WTC11 (cell line): ENCODE measurements at regions not wholly inside any gene's neighbourhood (a gene's known extent, or its start where the extent isn't known, plus 50 kb on each side); places are given as distances from the start of the nearest gene placed in this dataset.
A peak's percentile ranks its signal among the peaks of the same experiment; 100 is the strongest.
"Not testable (repeated sequence)": the region's sequence is repeated elsewhere in the genome, so short reads cannot be mapped to it uniquely, and the experiment has no call there.

Experiments
- ATAC-seq: fragments of 200-7000 bp; cut with Tn5 transposase; 2 replicates; pipeline ENCODE4 v1.10.0; 2021; ENCODE audit warnings: mild to moderate bottlenecking, moderate library complexity
- CTCF ChIA-PET: fragments of 300-600 bp; sonication (Branson Sonifier 250); formaldehyde crosslinking; loops from one replicate; lab custom pipeline; 2021; ENCODE audit warnings: antibody characterized with exemption; lab: Charles Lee
- POLR2A ChIA-PET: fragments of 350-600 bp; sonication (Branson Sonifier 250); formaldehyde crosslinking; loops from one replicate; lab custom pipeline; 2021; ENCODE audit warnings: antibody characterized with exemption; lab: Charles Lee
- DNase-seq: peaks from one replicate; pipeline ENCODE4 v3.0.0; 2021; ENCODE audit warnings: low spot score
- H3K27ac Mint-ChIP-seq: 2 replicates; pipeline ENCODE4 v1.8.0; 2021; ENCODE audit warnings: mixed read lengths
- H3K27me3 Mint-ChIP-seq: 2 replicates; pipeline ENCODE4 v1.8.0; 2021; ENCODE audit warnings: low read depth, mild to moderate bottlenecking, moderate library complexity, mixed read lengths
- H3K36me3 Mint-ChIP-seq: 2 replicates; pipeline ENCODE4 v1.8.0; 2021; ENCODE audit warnings: mixed read lengths
- H3K4me1 Mint-ChIP-seq: 2 replicates; pipeline ENCODE4 v1.8.0; 2022; ENCODE audit warnings: mixed read lengths
- H3K4me3 Mint-ChIP-seq: 2 replicates; pipeline ENCODE4 v1.8.0; 2021; ENCODE audit warnings: mild to moderate bottlenecking, moderate library complexity, mixed read lengths
- H3K9me3 Mint-ChIP-seq: 2 replicates; pipeline ENCODE4 v1.8.0; 2021; ENCODE audit warnings: mixed read lengths

DNA sequence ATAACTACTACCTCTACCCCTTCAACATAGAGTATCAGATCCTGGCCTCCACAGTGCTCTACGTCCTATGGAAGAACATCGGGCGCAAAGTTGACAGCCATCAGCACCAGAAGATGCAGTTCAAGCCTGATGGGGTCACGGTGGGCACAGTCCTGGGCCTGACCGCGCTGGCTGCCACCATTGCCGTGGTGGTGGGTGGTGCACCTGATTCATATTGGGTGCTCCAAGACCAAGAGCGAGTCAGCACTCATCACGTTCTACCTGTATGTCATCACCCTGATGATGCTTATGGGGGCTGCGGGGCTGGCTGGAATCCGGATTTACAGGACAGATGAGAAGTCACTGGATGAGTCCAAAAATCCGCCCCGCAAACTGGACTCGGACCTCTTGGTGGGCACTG lies 846.4 kb downstream of the RPIA start:
- H3K9me3 Mint-ChIP-seq, CTCF ChIA-PET, H3K36me3 Mint-ChIP-seq, ATAC-seq, H3K4me3 Mint-ChIP-seq, H3K27me3 Mint-ChIP-seq, DNase-seq, H3K27ac Mint-ChIP-seq, H3K4me1 Mint-ChIP-seq, POLR2A ChIA-PET: not testable (repeated sequence)

DNA sequence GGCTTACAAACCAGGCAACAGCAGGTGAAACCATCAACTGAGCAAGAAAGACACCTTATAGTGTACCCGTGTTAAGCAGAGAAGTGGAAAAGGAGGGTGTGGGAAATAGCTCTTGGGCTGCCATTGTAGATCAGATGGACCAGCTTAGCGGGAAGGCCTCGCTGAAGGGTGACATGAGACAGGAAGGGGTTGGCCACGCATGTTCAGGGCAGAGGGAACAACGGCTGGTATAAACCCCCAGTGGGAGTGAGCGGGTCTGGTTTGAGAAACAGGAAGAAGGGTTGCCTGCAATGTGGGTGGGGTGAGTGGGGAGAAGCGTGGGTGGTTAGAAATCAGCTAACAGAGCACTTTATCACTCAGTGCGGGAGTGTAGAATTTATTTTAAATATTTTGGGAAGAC lies 852.6 kb downstream of the RPIA start:
- H3K9me3 Mint-ChIP-seq, CTCF ChIA-PET, DNase-seq, H3K27me3 Mint-ChIP-seq, ATAC-seq, POLR2A ChIA-PET, H3K36me3 Mint-ChIP-seq, H3K4me1 Mint-ChIP-seq, H3K27ac Mint-ChIP-seq, H3K4me3 Mint-ChIP-seq: not testable (repeated sequence)

DNA sequence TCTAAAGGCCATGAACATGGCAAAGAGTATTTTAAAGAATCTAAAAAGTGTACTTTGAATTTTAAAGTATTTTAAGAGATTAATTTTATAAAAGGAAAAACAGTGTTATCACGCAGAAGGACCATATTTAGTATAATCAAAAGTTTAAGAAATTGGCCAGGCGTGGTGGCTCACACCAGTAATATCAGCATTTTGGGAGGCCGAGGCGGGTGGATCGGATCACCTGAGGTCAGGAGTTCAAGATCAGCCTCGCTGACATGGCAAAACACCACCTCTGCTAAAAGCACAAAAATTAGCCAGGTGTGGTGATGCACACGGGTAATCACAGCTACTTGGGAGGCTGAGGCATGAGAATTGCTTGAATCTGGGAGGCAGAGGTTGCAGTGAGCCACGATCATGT lies 887.7 kb downstream of the RPIA start:
- H3K4me3 Mint-ChIP-seq, DNase-seq, CTCF ChIA-PET, H3K27ac Mint-ChIP-seq, H3K9me3 Mint-ChIP-seq, H3K27me3 Mint-ChIP-seq, H3K4me1 Mint-ChIP-seq, H3K36me3 Mint-ChIP-seq, ATAC-seq, POLR2A ChIA-PET: not testable (repeated sequence)

DNA sequence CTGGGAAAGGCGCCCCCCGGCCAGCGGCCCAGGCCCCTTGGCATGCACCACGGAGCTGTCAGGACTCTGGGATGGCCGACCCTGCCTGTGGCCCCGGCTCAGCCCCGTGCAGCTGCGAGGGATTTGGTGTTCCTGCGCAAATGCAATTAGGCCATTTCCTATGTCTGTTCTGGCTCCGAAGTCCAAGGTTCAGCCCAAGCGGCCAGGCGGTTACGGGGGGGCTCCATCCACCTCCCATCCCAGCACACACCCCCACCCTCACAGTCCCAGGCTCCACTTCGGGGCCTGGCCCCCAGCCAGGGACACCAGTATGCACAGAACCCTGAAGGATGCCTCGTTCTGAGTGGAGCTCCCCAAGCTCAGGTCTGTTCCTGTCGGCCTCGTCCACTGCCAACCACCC lies 891.3 kb downstream of the RPIA start:
- ATAC-seq, POLR2A ChIA-PET, H3K9me3 Mint-ChIP-seq, H3K4me1 Mint-ChIP-seq, DNase-seq, H3K36me3 Mint-ChIP-seq, H3K27me3 Mint-ChIP-seq, H3K4me3 Mint-ChIP-seq, H3K27ac Mint-ChIP-seq, CTCF ChIA-PET: not testable (repeated sequence)

DNA sequence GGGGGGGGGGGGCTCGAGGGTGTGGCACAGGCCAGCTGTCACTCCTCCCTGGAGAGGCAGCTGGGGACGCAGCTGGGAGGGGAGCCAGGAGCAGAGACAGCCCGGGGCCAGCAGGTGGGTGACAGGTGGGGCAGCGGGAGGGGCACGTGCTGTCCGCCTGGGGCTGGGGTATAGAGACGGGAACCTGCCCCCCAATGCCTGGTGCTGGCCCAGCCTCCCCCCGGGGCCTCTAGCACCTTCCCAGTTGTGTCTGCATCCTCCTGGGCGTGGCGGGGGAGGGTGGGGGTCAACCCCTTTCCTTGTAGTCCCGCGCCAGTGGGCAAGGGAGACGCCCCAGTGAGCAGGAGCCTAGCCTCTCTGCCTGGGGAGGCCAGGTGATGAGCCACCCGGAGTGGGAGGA lies 892.6 kb downstream of the RPIA start:
- ATAC-seq, H3K9me3 Mint-ChIP-seq, H3K27ac Mint-ChIP-seq, H3K4me1 Mint-ChIP-seq, DNase-seq, H3K36me3 Mint-ChIP-seq, POLR2A ChIA-PET, H3K27me3 Mint-ChIP-seq, H3K4me3 Mint-ChIP-seq, CTCF ChIA-PET: not testable (repeated sequence)

DNA sequence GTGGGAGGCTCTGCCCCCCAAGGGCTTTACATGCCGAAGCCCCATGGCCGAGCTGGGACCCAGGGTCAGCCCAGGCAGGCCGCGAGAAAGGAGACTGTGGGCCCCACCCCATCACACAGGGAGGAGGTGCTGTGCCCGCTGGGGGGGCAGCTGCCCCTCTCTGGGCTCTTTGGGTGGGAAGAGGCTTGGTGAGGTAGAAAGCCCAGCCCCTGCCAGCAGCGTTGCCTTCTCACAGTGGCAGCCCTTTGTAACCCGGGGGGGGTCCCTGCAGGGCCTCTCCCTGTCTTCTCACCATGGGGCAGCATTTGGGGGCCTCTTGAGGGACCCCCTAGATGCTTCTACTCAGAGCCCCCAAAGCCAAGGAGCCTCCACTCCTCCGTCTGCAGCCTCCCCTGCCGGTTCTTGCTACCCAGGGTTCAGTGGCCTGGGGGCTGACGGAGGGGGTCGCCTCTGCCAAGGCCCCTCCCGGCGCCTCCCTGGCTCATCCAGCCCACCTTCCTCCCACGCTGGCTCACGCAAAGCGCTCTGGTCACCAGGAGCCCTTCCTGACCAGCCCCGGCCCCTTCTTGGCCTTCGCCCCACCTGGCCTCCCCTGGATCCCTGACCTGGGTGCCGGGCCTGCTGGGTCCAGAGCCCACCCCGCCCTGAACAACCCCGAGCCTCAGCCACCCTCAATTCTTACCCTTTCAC lies 893.5 kb downstream of the RPIA start:
- CTCF ChIA-PET, H3K4me3 Mint-ChIP-seq: not testable (repeated sequence)

DNA sequence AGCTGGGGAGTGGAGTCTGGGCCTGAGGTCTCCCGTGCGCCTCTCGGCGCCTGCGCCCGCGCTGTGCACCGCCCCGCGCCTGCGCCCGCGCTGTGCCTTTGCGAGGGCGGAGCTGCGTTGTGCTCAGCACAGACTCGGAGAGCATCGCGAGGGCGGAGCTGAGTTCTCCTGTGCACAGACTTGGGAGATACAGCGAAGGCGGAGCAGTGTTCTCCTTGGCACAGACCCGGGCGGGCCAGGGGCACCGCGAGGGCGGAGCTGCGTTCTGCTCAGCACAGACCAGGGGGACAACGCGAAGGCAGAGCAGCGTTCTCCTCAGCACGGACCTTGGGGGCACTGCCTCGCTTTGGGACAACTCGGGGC lies 894.1 kb downstream of the RPIA start:
- H3K4me1 Mint-ChIP-seq, CTCF ChIA-PET, H3K27ac Mint-ChIP-seq, H3K9me3 Mint-ChIP-seq, POLR2A ChIA-PET, DNase-seq, H3K36me3 Mint-ChIP-seq, ATAC-seq, H3K27me3 Mint-ChIP-seq: not testable (repeated sequence)
- peak overlapping the region; percentile 45; the same call in 1 of the 2 replicates for H3K4me3 Mint-ChIP-seq

More for the DNA sequence above, 893.5 kb downstream of the RPIA start:
- POLR2A ChIA-PET, H3K27me3 Mint-ChIP-seq, H3K36me3 Mint-ChIP-seq, H3K4me1 Mint-ChIP-seq, H3K27ac Mint-ChIP-seq, H3K9me3 Mint-ChIP-seq, ATAC-seq, DNase-seq: not testable (repeated sequence)

DNA sequence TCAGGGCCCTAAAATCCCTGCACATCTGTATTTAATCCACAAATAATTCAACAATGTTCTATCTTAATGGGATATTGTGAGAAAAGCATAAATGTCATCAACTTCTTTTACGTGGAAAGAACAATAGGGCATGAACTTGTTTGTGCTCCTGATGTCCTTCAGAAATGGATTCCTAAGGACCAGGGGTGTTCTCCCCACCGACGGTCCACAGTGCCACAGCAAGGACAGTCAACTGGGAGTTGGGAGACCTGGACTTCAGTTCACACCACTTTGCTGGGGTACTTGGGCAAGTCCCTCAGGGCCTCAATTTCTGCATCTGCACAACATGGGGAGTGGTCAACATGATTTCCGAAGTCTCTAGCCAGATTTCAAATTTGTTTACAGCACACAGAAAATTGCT lies 908.4 kb downstream of the RPIA start:
- CTCF ChIA-PET, DNase-seq, H3K4me1 Mint-ChIP-seq, POLR2A ChIA-PET, H3K36me3 Mint-ChIP-seq, H3K4me3 Mint-ChIP-seq, H3K27me3 Mint-ChIP-seq, ATAC-seq, H3K27ac Mint-ChIP-seq: not testable (repeated sequence)
- peaks cover 16% of the 10 kb centered on the region for H3K9me3 Mint-ChIP-seq

DNA sequence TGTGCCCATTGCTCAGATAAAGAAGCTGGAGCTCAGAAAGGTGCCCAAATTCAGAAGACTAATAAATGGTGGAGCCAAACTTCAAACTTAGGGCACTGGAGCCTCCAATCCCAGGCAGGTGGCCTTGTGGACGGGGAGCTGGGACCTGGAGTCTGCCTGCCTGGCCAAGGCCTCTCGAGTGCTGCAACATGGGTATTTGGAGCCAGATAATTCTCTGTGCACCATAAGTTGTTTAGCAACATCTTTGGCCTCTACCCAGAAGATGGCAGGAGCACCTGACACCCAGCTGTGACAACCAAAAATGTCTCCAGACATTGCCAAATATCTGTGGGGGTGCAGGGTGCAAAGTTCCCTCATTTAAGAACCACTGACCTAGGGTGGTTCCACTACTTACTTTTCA lies 915.0 kb downstream of the RPIA start:
- ATAC-seq, CTCF ChIA-PET, H3K27ac Mint-ChIP-seq: not testable (repeated sequence)

DNA sequence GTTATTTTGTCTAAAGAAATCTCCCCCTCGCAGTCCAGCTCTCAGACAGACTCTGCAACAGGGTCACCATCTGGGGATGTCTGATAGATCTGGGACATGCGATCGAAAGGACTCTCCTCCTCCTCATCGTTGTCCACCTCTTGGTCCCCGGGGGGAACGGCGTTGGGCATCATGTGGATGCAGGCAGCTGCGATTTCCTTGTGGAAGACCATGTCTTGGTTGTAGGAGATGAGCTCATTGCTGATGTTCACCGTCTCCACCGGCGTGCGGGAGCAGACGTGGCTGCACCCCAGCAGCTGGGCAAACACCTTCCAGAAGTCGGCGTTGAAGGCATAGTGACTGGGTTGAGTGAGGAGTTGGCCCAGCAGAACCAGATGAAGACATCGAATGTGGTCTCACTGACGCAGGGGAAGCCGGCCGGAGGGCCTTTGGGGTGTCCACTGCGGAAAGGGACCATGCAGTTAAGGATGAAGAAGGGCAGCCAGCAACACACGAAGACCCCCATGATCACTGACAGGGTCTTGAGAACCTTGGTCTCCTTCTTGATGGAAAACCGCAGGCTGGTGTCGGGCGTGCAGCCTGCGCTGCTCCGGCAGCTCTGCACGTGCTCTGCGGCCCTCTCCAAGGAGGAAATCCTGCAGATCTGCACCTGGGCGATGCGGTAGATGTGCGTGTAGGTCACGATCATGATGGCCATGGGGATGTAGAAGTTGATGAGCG lies 918.9 kb downstream of the RPIA start:
- Mint-ChIP-seq H3K27me3 (peaks cover 24% of the 10 kb centered on the region), H3K9me3 (peaks cover 23% of the 10 kb centered on the region), H3K36me3 (peaks cover 26% of the 10 kb centered on the region)
- H3K27ac Mint-ChIP-seq, DNase-seq, ATAC-seq, CTCF ChIA-PET, H3K4me1 Mint-ChIP-seq, H3K4me3 Mint-ChIP-seq, POLR2A ChIA-PET: not testable (repeated sequence)

More for the DNA sequence above, 915.0 kb downstream of the RPIA start:
- DNase-seq, H3K4me1 Mint-ChIP-seq, POLR2A ChIA-PET, H3K4me3 Mint-ChIP-seq: not testable (repeated sequence)
- Mint-ChIP-seq H3K36me3 (peaks cover 21% of the 10 kb centered on the region), H3K9me3 (peaks cover 20% of the 10 kb centered on the region), H3K27me3 (peaks cover 13% of the 10 kb centered on the region)

DNA sequence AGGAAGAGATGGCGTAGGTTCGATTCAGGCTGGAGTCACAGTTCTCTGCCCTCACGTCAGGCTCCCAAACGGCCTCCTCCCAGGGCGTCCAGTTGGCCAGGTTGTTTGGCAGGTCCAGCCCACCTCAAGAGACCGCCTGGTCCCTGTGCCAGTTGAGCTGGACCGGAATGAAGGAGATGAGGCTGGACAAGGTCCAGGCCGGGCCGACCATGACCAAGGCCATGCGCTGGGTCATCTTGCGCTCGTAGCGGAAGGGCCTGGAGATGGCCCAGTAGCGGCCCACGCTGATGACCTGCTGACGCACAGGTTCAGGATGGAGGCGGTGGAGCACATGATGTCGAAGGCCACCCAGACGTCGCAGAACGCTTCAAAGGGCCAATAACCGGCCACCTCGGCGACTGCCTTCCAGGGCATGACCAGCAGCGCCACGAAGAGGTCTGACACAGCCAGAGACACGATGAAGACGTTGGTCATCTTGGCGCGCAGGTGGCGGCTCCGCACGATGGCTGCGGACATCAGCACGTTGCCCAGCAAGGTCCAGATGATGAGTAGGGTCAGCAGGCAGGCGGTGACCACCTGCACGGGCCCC lies 919.5 kb downstream of the RPIA start:
- H3K27ac Mint-ChIP-seq, ATAC-seq, DNase-seq, CTCF ChIA-PET, H3K4me1 Mint-ChIP-seq, POLR2A ChIA-PET: not testable (repeated sequence)
- Mint-ChIP-seq H3K27me3 (peaks cover 24% of the 10 kb centered on the region), H3K4me3 (peak overlapping the region; percentile 25; the same call in 1 of the 2 replicates), H3K9me3 (peaks cover 27% of the 10 kb centered on the region), H3K36me3 (peaks cover 27% of the 10 kb centered on the region)

DNA sequence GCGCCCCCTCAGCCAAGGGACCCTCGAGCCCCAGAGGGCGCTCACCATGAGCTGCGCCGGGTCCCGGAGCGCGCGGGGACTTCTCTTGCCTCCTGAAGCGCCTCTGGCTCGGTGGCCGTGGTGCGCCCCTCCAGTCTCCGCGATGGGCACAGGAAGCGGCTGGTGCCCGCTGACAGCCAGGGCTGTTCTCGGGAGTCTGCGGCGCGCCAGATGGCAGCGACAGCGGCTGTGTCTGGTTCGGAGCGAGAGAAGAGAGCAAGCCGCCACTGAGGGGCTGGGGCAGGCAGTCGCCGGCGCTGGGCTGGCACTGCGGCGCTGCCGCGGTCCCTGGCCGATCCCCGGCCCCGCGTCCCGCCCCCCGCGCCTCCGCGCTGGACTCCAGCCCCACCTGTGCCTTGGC lies 920.2 kb downstream of the RPIA start:
- 0 out of 2 replicates have a peak overlapping the region, but pooled peaks have one; percentile 24 for H3K4me3 Mint-ChIP-seq
- H3K27me3 Mint-ChIP-seq: peaks cover 24% of the 10 kb centered on the region
- ATAC-seq, POLR2A ChIA-PET, H3K4me1 Mint-ChIP-seq, H3K27ac Mint-ChIP-seq, CTCF ChIA-PET: not testable (repeated sequence)
- DNase-seq: peak; percentile 8
- H3K36me3 Mint-ChIP-seq: peaks cover 27% of the 10 kb centered on the region
- H3K9me3 Mint-ChIP-seq: peaks cover 27% of the 10 kb centered on the region
